Mesenchymal stem cell (in vitro differentiated cells and primary cell): ENCODE measurements at regions not wholly inside any gene's neighbourhood (a gene's known extent, or its start where the extent isn't known, plus 50 kb on each side); places are given as distances from the start of the nearest gene placed in this dataset.

Source experiments
- DNase-seq: peaks from one replicate; pipeline ENCODE4 v3.0.0-alpha.2; 2013
- H2AFZ ChIP-seq: one replicate; pipeline ENCODE4 v1.6.1; 2013; ENCODE audit warnings: low read depth, mild to moderate bottlenecking, control low read depth, inconsistent platforms, low read length, moderate library complexity
- H2AK5ac ChIP-seq: 2 replicates; pipeline ENCODE4 v1.6.1; 2013; ENCODE audit warnings: low read length, moderate library complexity, mild to moderate bottlenecking, inconsistent platforms; ENCODE audit not compliant: severe bottlenecking
- H2BK120ac ChIP-seq: one replicate; pipeline ENCODE4 v1.6.1; 2013; ENCODE audit warnings: low read depth, mild to moderate bottlenecking, inconsistent platforms, low read length, moderate library complexity
- H2BK12ac ChIP-seq, 2 experiments: one replicate each; pipeline ENCODE4 v1.6.1; 2013; ENCODE audit warnings: inconsistent platforms in 2 of 2, low read length in 2 of 2, mild to moderate bottlenecking in 2 of 2, moderate library complexity in 2 of 2, control low read depth in 1 of 2
- H2BK15ac ChIP-seq: one replicate; pipeline ENCODE4 v1.6.1; 2013; ENCODE audit warnings: mild to moderate bottlenecking, low read depth, inconsistent platforms; ENCODE audit not compliant: poor library complexity, severe bottlenecking
- H2BK5ac ChIP-seq: 2 replicates; pipeline ENCODE4 v1.6.1; 2013; ENCODE audit warnings: low read depth, mild to moderate bottlenecking, low read length, control low read depth, inconsistent platforms; ENCODE audit not compliant: poor library complexity, severe bottlenecking
- H3K14ac ChIP-seq, 2 experiments: one replicate each; pipeline ENCODE4 v1.6.1; 2013; ENCODE audit warnings: inconsistent platforms in 2 of 2, low read length in 2 of 2, control low read depth in 1 of 2, mild to moderate bottlenecking in 1 of 2, moderate library complexity in 1 of 2
- H3K18ac ChIP-seq, 2 experiments: one replicate each; pipeline ENCODE4 v1.6.1; 2013; ENCODE audit warnings: inconsistent platforms in 2 of 2, low read length in 2 of 2, control low read depth in 1 of 2, low read depth in 1 of 2, mild to moderate bottlenecking in 1 of 2
- H3K23ac ChIP-seq, 2 experiments: one replicate each; pipeline ENCODE4 v1.6.1; 2013; ENCODE audit warnings: inconsistent platforms in 2 of 2, low read length in 2 of 2, mild to moderate bottlenecking in 2 of 2, moderate library complexity in 2 of 2, control low read depth in 1 of 2
- H3K27ac ChIP-seq: 2 replicates; pipeline ENCODE4 v1.5.1; 2013; ENCODE audit warnings: mild to moderate bottlenecking, moderate library complexity, low read length, control low read depth, inconsistent platforms; ENCODE audit not compliant: poor library complexity, severe bottlenecking
- H3K27me3 ChIP-seq, 2 experiments: 2 replicates each; pipeline versions ENCODE4 v1.6.1 to v1.7.0; 2013; ENCODE audit warnings: low read length in 2 of 2, mild to moderate bottlenecking in 2 of 2, moderate library complexity in 2 of 2, control low read depth in 1 of 2, inconsistent platforms in 1 of 2; ENCODE audit not compliant: control insufficient read depth in 1 of 2, insufficient read depth in 1 of 2
- H3K36me3 ChIP-seq, 2 experiments: 2 replicates each; pipeline versions ENCODE4 v1.6.1 to v1.7.0; 2013; ENCODE audit warnings: low read length in 2 of 2, control low read depth in 1 of 2, inconsistent platforms in 1 of 2, low read depth in 1 of 2, mild to moderate bottlenecking in 1 of 2; ENCODE audit not compliant: insufficient read depth in 2 of 2, control insufficient read depth in 1 of 2
- H3K4ac ChIP-seq, 2 experiments: one replicate each; pipeline ENCODE4 v1.6.1; 2013; ENCODE audit warnings: inconsistent platforms in 2 of 2, low read length in 2 of 2, mild to moderate bottlenecking in 2 of 2, moderate library complexity in 2 of 2, control low read depth in 1 of 2, low read depth in 1 of 2
- H3K4me1 ChIP-seq: 2 replicates; pipeline ENCODE4 v1.6.1; 2013; ENCODE audit warnings: low read depth, low read length, control low read depth; ENCODE audit not compliant: control insufficient read depth, insufficient read depth
- H3K4me2 ChIP-seq: 2 replicates; pipeline ENCODE4 v1.6.1; 2013; ENCODE audit warnings: low read length, mild to moderate bottlenecking, inconsistent platforms; ENCODE audit not compliant: poor library complexity, severe bottlenecking
- H3K4me3 ChIP-seq, 2 experiments: 2 replicates each; pipeline versions ENCODE4 v1.5.1 to v1.7.0; 2013; ENCODE audit warnings: low read length in 2 of 2, mild to moderate bottlenecking in 2 of 2, control low read depth in 1 of 2, low read depth in 1 of 2; ENCODE audit not compliant: insufficient read depth in 1 of 2
- H3K79me1 ChIP-seq: replicated peaks from 2 replicates; pipeline ENCODE4 v1.6.1; 2013; ENCODE audit warnings: mild to moderate bottlenecking, control low read depth, low read length, inconsistent platforms; ENCODE audit not compliant: poor library complexity, severe bottlenecking
- H3K9ac ChIP-seq: 2 replicates; pipeline ENCODE4 v1.7.0; 2013; ENCODE audit warnings: mild to moderate bottlenecking, low read length, moderate library complexity
- H3K9me3 ChIP-seq: 2 replicates; pipeline ENCODE4 v1.7.0; 2013; ENCODE audit warnings: mild to moderate bottlenecking, low read length; ENCODE audit not compliant: control insufficient read depth
- H4K8ac ChIP-seq: one replicate; pipeline ENCODE4 v1.6.1; 2013; ENCODE audit warnings: inconsistent platforms, mild to moderate bottlenecking, low read length, moderate library complexity
- H4K91ac ChIP-seq: one replicate; pipeline ENCODE4 v1.6.1; 2013; ENCODE audit warnings: mild to moderate bottlenecking, low read length, inconsistent platforms
- WGBS: methylation state at CpG from one replicate; pipeline ENCODE4 v1.1.7; 2013; ENCODE audit warnings: mixed read lengths; 5-methylcytosine and 5-hydroxymethylcytosine counted together

GRCh38 chr5:18954239-18954638 lies 1033.8 kb downstream of the CDH18 start:
- Histone ChIP-seq H3K4ac (no peak overlapping the region), H3K4me1 (no peaks in the 10 kb centered on the region), H2BK5ac (no peak overlapping the region), H4K8ac (no peak overlapping the region), H3K79me1 (no peaks in the 10 kb centered on the region), H2AFZ (no peak overlapping the region), H2BK15ac (no peak overlapping the region), H2AK5ac (no peak overlapping the region), H3K27me3 (no peaks in the 10 kb centered on the region), H2BK120ac (no peak overlapping the region), H3K23ac (no peak overlapping the region), H3K9ac (no peak overlapping the region), H3K14ac (no peak overlapping the region), H3K4me3 (no peak overlapping the region), H3K9me3 (peaks cover 16% of the 10 kb centered on the region), H3K27ac (no peak overlapping the region), H3K4me2 (no peak overlapping the region), H2BK12ac (no peak overlapping the region), H3K36me3 (no peaks in the 10 kb centered on the region), H4K91ac (no peak overlapping the region), H3K18ac (no peak overlapping the region)
- no peak for DNase-seq
- WGBS, result 0% methylated on average over 1 of the region's 2 CpGs

- Histone ChIP-seq H2BK5ac (no peak overlapping the region), H3K27me3 (no peaks in the 10 kb centered on the region), H3K4me3 (no peak overlapping the region), H3K79me1 (no peaks in the 10 kb centered on the region), H3K9ac (no peak overlapping the region), H3K27ac (no peak overlapping the region), H2BK15ac (no peak overlapping the region), H2AK5ac (no peak overlapping the region), H3K4ac (no peak overlapping the region), H3K36me3 (no peaks in the 10 kb centered on the region), H3K4me2 (no peak overlapping the region), H2BK12ac (no peak overlapping the region), H2AFZ (no peak overlapping the region), H3K9me3 (peaks cover 12% of the 10 kb centered on the region), H3K4me1 (no peaks in the 10 kb centered on the region), H3K23ac (no peak overlapping the region), H3K18ac (no peak overlapping the region), H2BK120ac (no peak overlapping the region), H4K91ac (no peak overlapping the region), H3K14ac (no peak overlapping the region), H4K8ac (no peak overlapping the region)
- no peak for DNase-seq
- 91% methylated on average over 4 of the region's 4 CpGs for WGBS
Measured at GRCh38 chr5:18959535-18959934, 1028.5 kb downstream of the CDH18 start.

- no peak overlapping the region for H3K23ac ChIP-seq
- H2BK12ac ChIP-seq, result no peak overlapping the region
- no peak overlapping the region for H3K14ac ChIP-seq
- no peak overlapping the region for H4K91ac ChIP-seq
- peaks cover 17% of the 10 kb centered on the region for H3K9me3 ChIP-seq
- H3K9ac ChIP-seq, result no peak overlapping the region
- H2AFZ ChIP-seq, result no peak overlapping the region
- H2BK5ac ChIP-seq, result no peak overlapping the region
- no peak overlapping the region for H3K4me3 ChIP-seq
- H3K4me1 ChIP-seq, result no peaks in the 10 kb centered on the region
- no peak overlapping the region for H3K4ac ChIP-seq
- no peak overlapping the region for H3K27ac ChIP-seq
- no peak overlapping the region for H2AK5ac ChIP-seq
- no peak for DNase-seq
- 86% methylated on average over 2 of the region's 3 CpGs for WGBS
- no peaks in the 10 kb centered on the region for H3K36me3 ChIP-seq
- no peaks in the 10 kb centered on the region for H3K27me3 ChIP-seq
- H3K18ac ChIP-seq, result no peak overlapping the region
- H2BK120ac ChIP-seq, result no peak overlapping the region
- no peak overlapping the region for H3K4me2 ChIP-seq
- no peak overlapping the region for H4K8ac ChIP-seq
- H2BK15ac ChIP-seq, result no peak overlapping the region
- H3K79me1 ChIP-seq, result no peaks in the 10 kb centered on the region
Measured at GRCh38 chr5:18961234-18961633, 1026.8 kb downstream of the CDH18 start.

DNA sequence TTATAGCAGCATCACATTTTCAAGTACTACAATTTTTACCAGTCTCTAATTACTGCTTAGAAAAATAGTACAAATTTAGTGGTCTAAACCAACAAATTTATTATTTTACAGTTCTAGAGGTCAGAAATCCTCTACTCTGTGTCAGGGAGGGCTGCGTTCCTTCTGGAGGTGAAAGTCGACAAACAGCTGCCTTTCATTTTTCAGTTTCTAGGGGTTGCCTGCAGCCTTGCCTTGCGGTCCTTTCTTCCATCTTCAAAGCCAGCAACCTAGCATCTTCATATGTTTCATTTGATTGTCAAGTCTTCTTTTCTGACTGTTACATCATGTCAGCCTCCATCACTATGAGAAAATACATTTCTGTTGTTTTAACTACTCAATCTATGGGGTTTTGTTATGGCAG lies 1022.1 kb downstream of the CDH18 start:
- Histone ChIP-seq H3K23ac (no peak overlapping the region), H2BK12ac (no peak overlapping the region), H2BK15ac (no peak overlapping the region), H2BK5ac (no peak overlapping the region), H2BK120ac (no peak overlapping the region), H3K9me3 (peaks cover 5% of the 10 kb centered on the region), H3K4me2 (no peak overlapping the region), H4K91ac (no peak overlapping the region), H3K27ac (no peak overlapping the region), H4K8ac (no peak overlapping the region), H3K18ac (no peak overlapping the region), H3K9ac (no peak overlapping the region), H3K79me1 (no peaks in the 10 kb centered on the region), H3K14ac (no peak overlapping the region), H3K27me3 (no peaks in the 10 kb centered on the region), H3K4ac (no peak overlapping the region), H3K4me1 (no peaks in the 10 kb centered on the region), H3K36me3 (no peaks in the 10 kb centered on the region), H2AFZ (no peak overlapping the region), H3K4me3 (no peak overlapping the region), H2AK5ac (no peak overlapping the region)
- DNase-seq, result no peak
- WGBS, result over 99% methylated on average over 3 of the region's 3 CpGs
